GM18499 (cell line): ENCODE measurements at regions not wholly inside any gene's neighbourhood (a gene's known extent, or its start where the extent isn't known, plus 50 kb on each side); places are given as distances from the start of the nearest gene placed in this dataset.
"Not testable (repeated sequence)": the region's sequence is repeated elsewhere in the genome, so short reads cannot be mapped to it uniquely, and the experiment has no call there.

ENCODE experiments used
- ATAC-seq: cut with Tn5 transposase; IDR thresholded peaks from one replicate; pipeline ENCODE4 v1.9.1; 2021; ENCODE audit warnings: moderate number of reproducible peaks; ENCODE audit not compliant: insufficient read depth, unreplicated experiment

GRCh38 chr9:110007477-110008270 lies 200.3 kb downstream of the C9orf152 start:
- ATAC-seq: peak; percentile 71

- no peak for ATAC-seq
These were observed 199.3 kb downstream of the C9orf152 start for GRCh38 chr9:110008663-110009062.

- no peak for ATAC-seq
These were observed 196.2 kb downstream of the C9orf152 start for GRCh38 chr9:110011628-110012320.

GRCh38 chr9:110013064-110013463 lies 194.9 kb downstream of the C9orf152 start:
- ATAC-seq: no peak

GRCh38 chr9:110015759-110016158 lies 192.2 kb downstream of the C9orf152 start:
- no peak for ATAC-seq

- no peak for ATAC-seq
These were observed 191.6 kb downstream of the C9orf152 start for GRCh38 chr9:110016340-110016739.

GRCh38 chr9:110020216-110020615 lies 187.7 kb downstream of the C9orf152 start:
- ATAC-seq: not testable (repeated sequence)

- ATAC-seq: peak; percentile 97
These were observed 186.1 kb downstream of the C9orf152 start for GRCh38 chr9:110021891-110022290.

- not testable (repeated sequence) for ATAC-seq
These were observed 184.7 kb downstream of the C9orf152 start for GRCh38 chr9:110023221-110023620.

- ATAC-seq: no peak
These were observed 182.3 kb downstream of the C9orf152 start for GRCh38 chr9:110025551-110026170.

GRCh38 chr9:110027671-110028081 lies 180.3 kb downstream of the C9orf152 start:
- ATAC-seq: no peak

GRCh38 chr9:110028271-110028670 lies 179.7 kb downstream of the C9orf152 start:
- ATAC-seq: no peak

GRCh38 chr9:110028676-110029075 lies 179.3 kb downstream of the C9orf152 start:
- no peak for ATAC-seq

GRCh38 chr9:110029429-110029955 lies 178.5 kb downstream of the C9orf152 start:
- no peak for ATAC-seq

GRCh38 chr9:110029956-110030480 lies 177.9 kb downstream of the C9orf152 start:
- ATAC-seq: no peak

GRCh38 chr9:110030632-110031031 lies 177.3 kb downstream of the C9orf152 start:
- ATAC-seq: no peak

- no peak for ATAC-seq
These were observed 176.3 kb downstream of the C9orf152 start for GRCh38 chr9:110031511-110032173.

GRCh38 chr9:110032532-110032931 lies 175.4 kb downstream of the C9orf152 start:
- not testable (repeated sequence) for ATAC-seq

- ATAC-seq: no peak
These were observed 174.1 kb downstream of the C9orf152 start for GRCh38 chr9:110033869-110034268.

GRCh38 chr9:110036286-110036685 lies 171.7 kb downstream of the C9orf152 start:
- no peak for ATAC-seq
